Hepatocyte (in vitro differentiated cells): ENCODE measurements at regions not wholly inside any gene's neighbourhood (a gene's known extent, or its start where the extent isn't known, plus 50 kb on each side); places are given as distances from the start of the nearest gene placed in this dataset.

Experiments
- DNase-seq: peaks from one replicate; pipeline ENCODE4 v3.0.0-alpha.2; 2016; ENCODE audit warnings: low spot score
- H2AFZ ChIP-seq: fragments of 200-600 bp; sonication (generic); 2 replicates; pipeline ENCODE4 v1.6.0; 2016; ENCODE audit warnings: antibody characterized with exemption, mild to moderate bottlenecking
- H3K27ac ChIP-seq: fragments of 200-600 bp; sonication (generic); 2 replicates; pipeline ENCODE4 v1.5.1; 2016; ENCODE audit warnings: mild to moderate bottlenecking
- H3K27me3 ChIP-seq: fragments of 200-600 bp; sonication (generic); 2 replicates; pipeline ENCODE4 v1.6.1; 2016
- H3K36me3 ChIP-seq: fragments of 200-600 bp; sonication (generic); replicated peaks from 2 replicates; pipeline ENCODE4 v1.5.1; 2016; ENCODE audit warnings: low read depth; ENCODE audit not compliant: insufficient read depth
- H3K4me1 ChIP-seq: fragments of 200-600 bp; sonication (generic); 2 replicates; pipeline ENCODE4 v1.5.1; 2016; ENCODE audit warnings: mild to moderate bottlenecking, moderate library complexity; ENCODE audit not compliant: insufficient read depth
- H3K4me2 ChIP-seq: fragments of 200-600 bp; sonication (generic); 2 replicates; pipeline ENCODE4 v1.6.0; 2016
- H3K4me3 ChIP-seq: fragments of 200-600 bp; sonication (generic); 2 replicates; pipeline ENCODE4 v1.5.1; 2016; ENCODE audit warnings: mild to moderate bottlenecking
- H3K79me2 ChIP-seq: fragments of 200-600 bp; sonication (generic); 2 replicates; pipeline ENCODE4 v1.6.0; 2017; ENCODE audit warnings: mild to moderate bottlenecking
- H3K9me2 ChIP-seq: fragments of 200-600 bp; sonication (generic); replicated peaks from 2 replicates; pipeline ENCODE4 v1.6.0; 2017; ENCODE audit warnings: mild to moderate bottlenecking; ENCODE audit not compliant: insufficient read depth
- H3K9me3 ChIP-seq: fragments of 200-600 bp; sonication (generic); 2 replicates; pipeline ENCODE4 v1.5.1; 2016; ENCODE audit warnings: low read depth, mild to moderate bottlenecking
- H4K20me1 ChIP-seq: fragments of 200-600 bp; sonication (generic); 2 replicates; pipeline ENCODE4 v1.6.0; 2016; ENCODE audit warnings: mild to moderate bottlenecking; ENCODE audit not compliant: insufficient read depth, poor library complexity, severe bottlenecking
- EZH2 ChIP-seq: fragments of 200-600 bp; sonication (generic); IDR thresholded peaks from 2 replicates; pipeline ENCODE4 v1.6.1; 2016; ENCODE audit warnings: antibody characterized with exemption, mild to moderate bottlenecking, borderline replicate concordance
- EZH2phosphoT487 ChIP-seq: fragments of 200-600 bp; sonication (generic); IDR thresholded peaks from one replicate; pipeline ENCODE4 v1.6.1; 2018; ENCODE audit warnings: antibody characterized with exemption, mild to moderate bottlenecking, low read depth, moderate library complexity; ENCODE audit not compliant: unreplicated experiment, severe bottlenecking
- WGBS: methylation state at CpG from one replicate; pipeline ENCODE4 v1.1.6; 2016; ENCODE audit warnings: low lambda C conversion rate; ENCODE audit errors: missing lambda C conversion rate; 5-methylcytosine and 5-hydroxymethylcytosine counted together
- TF ChIP-seq, protein P1 (sequence below): fragments of 200-600 bp; sonication (generic); IDR thresholded peaks from 2 replicates; pipeline ENCODE4 v1.5.1; 2016; ENCODE audit warnings: antibody characterized with exemption, mild to moderate bottlenecking; ENCODE audit not compliant: poor library complexity

DNA sequence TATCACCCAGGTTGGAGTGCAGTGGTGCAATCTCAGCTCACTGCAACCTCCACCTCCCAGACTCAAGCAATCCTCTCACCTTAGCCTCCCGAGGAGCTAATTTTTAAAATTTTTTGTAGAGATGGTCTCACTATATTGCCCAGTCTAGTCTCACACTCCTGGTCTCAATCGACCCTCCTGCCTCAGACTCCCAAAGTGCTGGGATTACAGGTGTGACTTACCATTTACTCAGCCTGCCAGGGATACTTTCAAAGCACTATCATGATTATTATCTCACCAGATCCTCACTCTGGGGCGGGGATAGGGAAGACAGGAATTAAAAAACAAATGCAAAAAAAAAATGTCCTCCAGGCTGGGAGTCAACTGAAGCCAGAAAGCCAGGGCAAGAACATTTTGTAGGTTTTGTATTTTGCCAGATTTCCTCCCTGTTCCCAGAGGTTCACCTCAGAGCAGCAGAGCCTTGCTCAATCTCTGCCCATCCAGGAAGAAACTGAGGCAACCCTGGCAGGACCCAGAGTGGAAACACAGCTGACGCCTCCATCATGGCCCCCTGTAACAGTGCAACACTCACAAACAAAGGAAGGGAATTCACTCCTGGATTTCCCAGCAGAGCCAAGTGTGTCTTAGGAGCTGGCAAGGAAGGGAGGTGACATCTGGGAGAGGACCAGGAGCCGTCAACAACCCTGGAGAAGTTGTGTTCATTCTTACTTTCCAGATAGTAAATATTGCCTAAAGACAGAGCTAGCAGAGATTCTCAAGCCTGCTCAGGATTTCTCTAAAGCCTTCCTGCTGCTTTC is 73.9 kb downstream of the IRF2BPL start:
- Histone ChIP-seq H3K79me2 (no peaks in the 10 kb centered on the region), H3K36me3 (no peaks in the 10 kb centered on the region), H3K9me2 (no peaks in the 10 kb centered on the region), H3K4me3 (no peak overlapping the region), H3K4me1 (peaks cover 59% of the 10 kb centered on the region), H3K9me3 (no peaks in the 10 kb centered on the region), H3K27ac (peak overlapping the region; percentile 95), H4K20me1 (no peaks in the 10 kb centered on the region), H3K4me2 (no peak overlapping the region), H2AFZ (peak overlapping the region; percentile 4), H3K27me3 (no peaks in the 10 kb centered on the region)
- WGBS = 86% methylated on average over 5 of the region's 5 CpGs
- no peak for TF ChIP-seq EZH2
- TF ChIP-seq, protein P1, sequence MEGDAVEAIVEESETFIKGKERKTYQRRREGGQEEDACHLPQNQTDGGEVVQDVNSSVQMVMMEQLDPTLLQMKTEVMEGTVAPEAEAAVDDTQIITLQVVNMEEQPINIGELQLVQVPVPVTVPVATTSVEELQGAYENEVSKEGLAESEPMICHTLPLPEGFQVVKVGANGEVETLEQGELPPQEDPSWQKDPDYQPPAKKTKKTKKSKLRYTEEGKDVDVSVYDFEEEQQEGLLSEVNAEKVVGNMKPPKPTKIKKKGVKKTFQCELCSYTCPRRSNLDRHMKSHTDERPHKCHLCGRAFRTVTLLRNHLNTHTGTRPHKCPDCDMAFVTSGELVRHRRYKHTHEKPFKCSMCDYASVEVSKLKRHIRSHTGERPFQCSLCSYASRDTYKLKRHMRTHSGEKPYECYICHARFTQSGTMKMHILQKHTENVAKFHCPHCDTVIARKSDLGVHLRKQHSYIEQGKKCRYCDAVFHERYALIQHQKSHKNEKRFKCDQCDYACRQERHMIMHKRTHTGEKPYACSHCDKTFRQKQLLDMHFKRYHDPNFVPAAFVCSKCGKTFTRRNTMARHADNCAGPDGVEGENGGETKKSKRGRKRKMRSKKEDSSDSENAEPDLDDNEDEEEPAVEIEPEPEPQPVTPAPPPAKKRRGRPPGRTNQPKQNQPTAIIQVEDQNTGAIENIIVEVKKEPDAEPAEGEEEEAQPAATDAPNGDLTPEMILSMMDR = no peak
- no peak for TF ChIP-seq EZH2phosphoT487
- DNase-seq = no peak

DNA sequence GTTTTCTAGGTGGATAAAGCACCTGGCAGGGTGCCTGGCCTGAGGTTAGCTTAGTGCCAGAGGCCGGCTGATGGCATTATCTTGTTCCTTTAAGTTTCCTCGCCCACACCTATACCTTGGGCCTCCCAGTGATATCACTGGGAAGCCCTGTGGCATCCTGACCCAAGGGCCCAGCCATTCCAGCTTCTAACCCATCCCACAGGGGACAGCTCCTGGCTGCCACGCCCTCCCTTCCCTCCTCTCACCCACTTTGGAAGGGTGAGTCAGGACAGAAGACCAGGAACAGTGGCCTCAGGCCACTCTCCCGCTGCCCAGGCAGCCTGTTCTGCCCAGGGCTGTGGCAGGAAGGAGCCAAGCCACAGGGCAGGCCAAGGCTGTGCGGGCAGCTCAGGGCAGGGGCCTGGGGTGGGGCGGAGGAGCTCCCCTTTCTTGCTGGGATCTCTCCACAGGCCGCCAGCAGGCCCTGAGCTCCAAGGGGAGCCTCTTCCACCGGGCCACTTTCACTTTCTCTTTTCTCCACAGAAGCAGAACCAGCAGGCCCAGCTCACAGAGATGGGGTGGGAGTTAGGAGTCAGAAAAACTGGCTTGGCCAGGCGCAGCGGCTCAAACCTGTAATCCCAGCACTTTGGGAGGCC is 75.1 kb downstream of the IRF2BPL start:
- Histone ChIP-seq H3K4me2 (peak overlapping the region; percentile 59), H3K4me3 (no peak overlapping the region), H3K27ac (peak overlapping the region; percentile 95), H4K20me1 (no peaks in the 10 kb centered on the region), H3K36me3 (no peaks in the 10 kb centered on the region), H3K4me1 (peaks cover 60% of the 10 kb centered on the region), H3K9me3 (no peaks in the 10 kb centered on the region), H3K27me3 (no peaks in the 10 kb centered on the region), H3K79me2 (no peaks in the 10 kb centered on the region), H3K9me2 (no peaks in the 10 kb centered on the region), H2AFZ (peak overlapping the region; percentile 32)
- WGBS = 65% methylated on average over 10 of the region's 10 CpGs
- DNase-seq = peak; percentile 76
- TF ChIP-seq EZH2 (no peak), EZH2phosphoT487 (no peak)
- TF ChIP-seq, protein P1 = no peak

DNA sequence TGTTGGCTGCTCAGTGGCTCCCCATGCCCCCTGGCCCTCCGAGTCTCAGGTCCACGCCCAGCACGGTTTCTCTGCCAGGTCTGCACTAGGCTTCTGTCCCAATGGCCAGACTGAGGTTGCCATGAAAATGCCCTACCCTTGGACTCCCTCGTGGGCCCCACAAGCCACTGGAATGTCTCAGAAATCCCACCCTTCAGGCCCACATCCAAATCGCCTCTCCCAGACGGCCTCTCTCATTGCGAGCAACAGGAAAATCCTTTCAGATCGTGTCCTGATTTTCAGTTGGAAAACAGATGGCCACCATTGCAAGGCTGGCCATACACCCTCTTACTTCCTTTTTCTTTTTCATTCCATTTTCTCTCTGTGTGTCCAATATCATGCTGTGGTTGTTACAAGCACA is 77.3 kb downstream of the IRF2BPL start:
- no peaks in the 10 kb centered on the region for H3K27me3 ChIP-seq
- TF ChIP-seq, protein P1 = no peak
- no peak for TF ChIP-seq EZH2phosphoT487
- TF ChIP-seq EZH2 = no peak
- no peak overlapping the region for H3K4me3 ChIP-seq
- 56% methylated on average over 8 of the region's 8 CpGs for WGBS
- H3K4me2 ChIP-seq = no peak overlapping the region
- H4K20me1 ChIP-seq = no peaks in the 10 kb centered on the region
- H3K36me3 ChIP-seq = no peaks in the 10 kb centered on the region
- H3K4me1 ChIP-seq = peaks cover 65% of the 10 kb centered on the region
- H3K27ac ChIP-seq = peak overlapping the region; percentile 77
- no peaks in the 10 kb centered on the region for H3K9me2 ChIP-seq
- H3K9me3 ChIP-seq = no peaks in the 10 kb centered on the region
- H3K79me2 ChIP-seq = no peaks in the 10 kb centered on the region
- peak; percentile 27 for DNase-seq
- H2AFZ ChIP-seq = no peak overlapping the region
